GM21737 (cell line): ENCODE measurements at regions not wholly inside any gene's neighbourhood (a gene's known extent, or its start where the extent isn't known, plus 50 kb on each side); places are given as distances from the start of the nearest gene placed in this dataset.
"Not testable (repeated sequence)": the region's sequence is repeated elsewhere in the genome, so short reads cannot be mapped to it uniquely, and the experiment has no call there.

Source experiments
- ATAC-seq: cut with Tn5 transposase; IDR thresholded peaks from one replicate; pipeline ENCODE4 v1.9.1; 2021; ENCODE audit warnings: mild to moderate bottlenecking, moderate library complexity; ENCODE audit not compliant: unreplicated experiment

DNA sequence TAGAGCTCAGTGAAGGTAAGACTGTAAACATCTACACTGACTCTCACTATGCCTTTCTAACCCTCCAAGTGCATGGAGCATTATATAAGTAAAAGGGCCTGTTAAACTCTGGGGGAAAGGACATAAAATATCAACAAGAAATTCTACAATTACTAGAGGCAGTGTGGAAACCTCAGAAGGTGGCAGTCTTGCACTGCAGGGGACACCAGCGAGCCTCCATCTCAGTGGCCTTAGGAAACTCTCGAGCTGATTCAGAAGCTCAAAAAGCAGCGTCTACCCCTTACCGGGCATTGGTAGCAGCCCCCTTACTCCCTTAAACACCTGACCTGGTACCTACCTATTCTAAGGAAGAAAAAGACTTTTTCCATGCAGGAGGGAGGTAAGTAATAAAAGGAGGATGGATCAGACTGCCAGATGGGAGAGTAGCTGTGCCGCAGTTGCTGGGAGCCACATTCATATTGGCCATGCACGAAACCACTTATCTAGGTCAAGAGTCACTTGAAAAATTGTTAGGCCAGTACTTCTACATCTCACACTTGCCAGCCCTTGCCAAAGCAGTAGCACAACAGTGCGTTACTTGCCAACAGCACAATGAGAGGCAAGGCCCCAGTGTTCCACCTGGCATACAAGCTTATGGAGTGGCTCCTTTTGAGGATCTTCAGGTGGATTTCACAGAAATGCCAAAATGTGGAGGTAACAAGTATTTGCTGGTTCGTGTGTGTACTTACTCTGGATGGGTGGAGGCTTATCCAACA, 258.8 kb upstream of the PRKX start:
- ATAC-seq: not testable (repeated sequence)

- ATAC-seq: no peak
Measured at GRCh38 chrX:3968749-3969148, 255.3 kb upstream of the PRKX start.

DNA sequence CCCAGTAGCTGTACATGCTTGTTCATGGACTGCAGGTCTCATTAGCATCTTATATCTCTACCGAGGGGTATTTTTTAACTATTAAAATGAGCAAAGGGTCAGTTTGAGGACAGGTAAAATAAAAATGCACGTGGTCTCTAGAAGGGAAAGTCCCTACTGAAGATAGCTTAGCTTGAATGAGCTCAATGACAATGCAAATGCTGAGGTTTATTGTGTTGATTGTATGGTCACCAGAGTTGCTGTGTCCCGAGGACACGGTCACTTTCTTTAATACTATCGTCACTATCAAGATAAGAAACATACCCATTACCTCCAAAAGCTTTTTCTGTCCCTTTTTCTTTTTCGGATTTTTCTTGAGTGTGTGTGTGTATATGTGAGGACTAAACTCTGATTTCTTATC, 250.5 kb upstream of the PRKX start:
- ATAC-seq: no peak

GRCh38 chrX:3962511-3963311, 249.3 kb upstream of the PRKX start:
- no peak for ATAC-seq

GRCh38 chrX:3960952-3961351, 247.5 kb upstream of the PRKX start:
- no peak for ATAC-seq

DNA sequence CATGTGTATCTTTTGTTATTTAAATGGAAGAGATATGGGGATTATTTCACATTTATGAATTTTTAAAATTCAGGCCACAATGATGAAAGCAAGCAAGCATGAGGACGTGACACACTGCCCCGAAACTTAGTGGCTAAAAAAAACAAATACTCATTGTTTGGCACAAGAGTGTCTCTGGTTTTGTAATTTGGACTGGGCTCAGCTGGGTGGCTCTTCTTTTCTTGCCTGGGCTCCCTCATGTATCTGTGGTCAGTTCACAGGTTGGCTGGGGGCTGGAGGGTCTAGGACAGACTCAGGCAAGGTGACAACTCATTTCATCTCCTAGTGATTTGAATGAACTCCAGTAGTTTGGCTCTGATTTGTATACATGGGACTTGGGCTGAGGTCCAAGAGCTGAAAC, 238.4 kb upstream of the PRKX start:
- ATAC-seq: no peak

GRCh38 chrX:3950373-3950772, 236.9 kb upstream of the PRKX start:
- no peak for ATAC-seq

GRCh38 chrX:3943965-3944364, 230.5 kb upstream of the PRKX start:
- no peak for ATAC-seq

DNA sequence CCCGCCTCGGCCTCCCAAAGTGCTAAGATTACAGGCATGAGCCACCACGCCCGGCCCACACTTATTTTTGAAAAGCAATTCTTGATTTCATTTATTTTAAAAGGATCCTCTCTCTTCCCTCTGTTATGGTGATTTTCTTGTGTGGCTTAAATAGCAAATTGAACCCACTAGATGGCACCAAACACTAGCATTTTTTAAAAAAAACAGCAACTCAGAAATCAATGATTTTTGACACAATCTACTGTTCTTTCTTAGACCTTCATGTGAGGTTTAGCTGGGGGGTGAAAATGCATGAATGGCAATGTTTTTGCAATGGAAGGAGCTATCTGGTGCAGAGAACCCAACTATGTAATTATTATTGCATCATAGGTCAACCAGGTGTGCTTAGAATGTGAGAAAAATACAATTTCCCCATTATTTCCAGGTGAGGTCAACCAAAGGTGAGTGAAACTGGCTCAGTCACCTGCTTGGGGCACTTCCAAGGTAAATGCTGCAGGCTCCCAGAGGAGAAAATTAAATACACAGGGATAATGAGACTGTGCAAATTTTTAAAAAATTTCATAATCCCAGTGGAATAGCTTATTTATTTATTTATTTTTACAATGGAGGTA, 226.7 kb upstream of the PRKX start:
- no peak for ATAC-seq

DNA sequence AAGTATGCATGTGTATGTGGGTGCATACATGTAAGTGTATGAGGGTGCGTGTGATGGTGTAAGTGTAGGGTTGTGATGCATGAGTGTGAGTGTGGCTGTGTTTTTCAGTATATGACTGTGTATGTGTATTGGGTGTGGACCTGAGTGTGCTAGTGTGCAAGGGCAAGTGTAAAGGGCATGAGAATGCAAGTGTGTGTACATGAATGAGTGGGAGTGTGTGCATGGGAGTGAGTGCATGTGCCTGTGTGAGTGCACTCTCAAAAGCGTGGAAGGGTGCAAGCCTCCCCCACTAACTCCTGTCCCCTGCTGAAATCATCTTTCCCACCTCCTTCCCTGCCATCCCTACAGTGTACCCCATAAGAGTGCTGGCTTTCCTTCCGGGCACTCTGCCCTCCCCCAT, 225.1 kb upstream of the PRKX start:
- ATAC-seq: no peak

DNA sequence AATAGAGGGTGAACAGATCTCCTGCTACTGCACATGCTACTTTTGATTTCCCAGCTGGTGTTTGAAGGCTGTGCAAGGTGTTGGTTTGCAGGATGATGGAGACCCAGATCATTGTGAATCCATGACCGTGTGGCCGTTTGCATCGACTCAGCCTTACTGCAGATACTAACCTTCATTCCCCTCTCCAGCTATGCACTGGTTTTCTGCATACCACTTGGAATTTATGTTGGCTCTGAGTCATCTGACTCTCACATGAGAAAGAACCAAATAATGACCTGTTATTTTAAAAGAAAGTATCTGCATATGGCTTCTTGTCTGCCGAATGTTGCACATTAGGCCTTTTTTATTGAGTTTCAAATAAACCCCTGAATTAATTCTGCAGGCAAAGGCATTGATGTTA, 221.7 kb upstream of the PRKX start:
- not testable (repeated sequence) for ATAC-seq

DNA sequence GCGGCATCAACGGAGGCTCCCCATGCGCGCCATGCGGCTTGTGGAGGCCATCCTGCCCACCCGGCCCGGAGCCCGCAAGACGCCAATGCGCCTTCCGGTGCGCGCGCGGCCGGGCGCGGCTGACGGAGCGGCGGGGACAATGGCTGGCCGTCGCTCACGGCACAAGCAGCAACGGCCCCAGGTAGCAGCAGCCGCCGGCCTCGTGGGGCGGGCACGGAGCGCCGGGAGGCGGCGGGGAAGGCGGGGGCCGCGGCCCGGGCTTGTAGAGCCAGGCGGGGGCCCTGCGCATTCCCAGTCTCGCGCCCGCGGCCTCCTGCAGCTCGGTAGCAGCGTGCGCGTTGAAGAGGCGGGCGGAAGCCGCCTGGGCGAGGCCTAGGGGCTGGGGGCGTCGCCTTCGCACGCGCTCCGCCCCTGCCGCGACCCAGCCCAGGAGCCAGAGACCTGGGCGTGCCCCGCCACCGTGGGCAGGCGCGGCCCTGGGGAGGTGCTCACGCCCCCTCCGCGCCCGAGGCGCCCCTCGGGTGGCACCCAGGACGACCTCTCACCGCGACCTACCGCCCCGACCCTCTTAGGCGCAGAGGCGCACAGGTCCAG, 207.1 kb upstream of the PRKX start:
- ATAC-seq: peak; percentile 99

- peak; percentile 45 for ATAC-seq
Measured at GRCh38 chrX:3919668-3920423, 206.4 kb upstream of the PRKX start.

GRCh38 chrX:3914813-3915212, 201.4 kb upstream of the PRKX start:
- ATAC-seq: not testable (repeated sequence)

GRCh38 chrX:3914059-3914458, 200.6 kb upstream of the PRKX start:
- not testable (repeated sequence) for ATAC-seq

DNA sequence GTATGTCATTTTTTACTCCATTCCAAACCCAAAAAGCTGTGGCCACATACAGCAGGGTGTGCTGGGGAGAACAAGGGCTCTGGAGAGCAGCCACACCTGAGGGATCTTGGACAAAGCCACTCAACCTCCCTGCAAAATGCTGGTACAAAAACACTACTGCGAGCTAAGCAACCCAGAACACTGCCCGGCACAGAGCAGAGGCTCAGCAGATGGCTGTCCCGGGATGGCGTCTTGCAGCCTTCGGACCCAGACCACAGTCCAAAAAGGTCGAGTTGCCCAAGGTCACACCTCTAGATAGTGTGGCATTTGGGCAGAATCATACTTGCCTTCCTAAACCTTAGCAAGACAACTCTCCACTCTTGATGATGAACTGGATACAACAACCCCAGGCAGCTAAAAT, 197.6 kb upstream of the PRKX start:
- not testable (repeated sequence) for ATAC-seq

DNA sequence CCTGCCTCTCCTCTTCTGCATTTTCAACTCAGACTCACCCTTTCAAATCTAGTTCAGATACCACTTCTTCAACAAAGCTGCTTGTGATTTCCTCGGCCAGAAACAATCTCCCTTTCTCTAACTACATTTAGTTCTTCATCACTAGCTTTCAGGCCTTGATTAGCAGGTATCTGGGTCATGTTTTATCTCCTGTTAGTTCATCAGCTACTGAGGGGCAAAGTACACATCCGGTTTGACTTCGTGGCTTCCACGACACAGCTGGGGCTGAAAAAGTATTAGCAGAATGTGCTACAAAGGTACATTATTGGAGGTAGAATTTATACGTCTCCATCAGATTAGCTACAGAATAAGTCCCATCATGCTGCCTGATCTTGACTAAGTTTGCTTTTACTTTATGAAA, 197.2 kb upstream of the PRKX start:
- not testable (repeated sequence) for ATAC-seq

GRCh38 chrX:3905522-3906258, 192.2 kb upstream of the PRKX start:
- ATAC-seq: not testable (repeated sequence)

GRCh38 chrX:3902222-3902621, 188.8 kb upstream of the PRKX start:
- not testable (repeated sequence) for ATAC-seq

DNA sequence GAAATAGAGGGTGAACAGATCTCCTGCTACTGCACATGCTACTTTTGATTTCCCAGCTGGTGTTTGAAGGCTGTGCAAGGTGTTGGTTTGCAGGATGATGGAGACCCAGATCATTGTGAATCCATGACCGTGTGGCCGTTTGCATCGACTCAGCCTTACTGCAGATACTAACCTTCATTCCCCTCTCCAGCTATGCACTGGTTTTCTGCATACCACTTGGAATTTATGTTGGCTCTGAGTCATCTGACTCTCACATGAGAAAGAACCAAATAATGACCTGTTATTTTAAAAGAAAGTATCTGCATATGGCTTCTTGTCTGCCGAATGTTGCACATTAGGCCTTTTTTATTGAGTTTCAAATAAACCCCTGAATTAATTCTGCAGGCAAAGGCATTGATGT, 183.3 kb upstream of the PRKX start:
- ATAC-seq: not testable (repeated sequence)
